ENCODE measurements at regions not wholly inside any gene's neighbourhood (a gene's known extent, or its start where the extent isn't known, plus 50 kb on each side); places are given as distances from the start of the nearest gene placed in this dataset.

GRCh38 chr2:157934684-157935377 is 58.7 kb upstream of the ACVR1 start:
- ATAC-seq (ENCODE audit: low FRiP score) (no peak), DNase-seq (no peak)
- no peaks in the 10 kb centered on the region for H3K27me3 ChIP-seq (ENCODE audit: control insufficient read depth in 1 of 2, insufficient read depth in 2 of 2, low read length in 1 of 2)
- H3K4me1 ChIP-seq (ENCODE audit: control insufficient read depth in 1 of 2, insufficient read depth in 2 of 2, low read length in 2 of 2) = no peaks in the 10 kb centered on the region
- intact Hi-C loops (cut with DNase I) = no loop called here
- H3K36me3 ChIP-seq (ENCODE audit: control insufficient read depth in 1 of 2, insufficient read depth in 2 of 2, low read length in 1 of 2) = no peaks in the 10 kb centered on the region
- H3K27ac ChIP-seq (ENCODE audit: low read depth in 1 of 2, low read length in 2 of 2) = no peak overlapping the region
- 66 to 67% methylated on average over 3 of the region's 3 CpGs for WGBS, 2 donors
- H3K4me3 ChIP-seq (ENCODE audit: low read length in 2 of 2) = no peak overlapping the region
- no peaks in the 10 kb centered on the region for H3K9me3 ChIP-seq (ENCODE audit: control insufficient read depth, low read length)

- no peak for DNase-seq
- no peak overlapping the region for H3K27ac ChIP-seq (ENCODE audit: low read depth in 1 of 2, low read length in 2 of 2)
- H3K27me3 ChIP-seq (ENCODE audit: control insufficient read depth in 1 of 2, insufficient read depth in 2 of 2, low read length in 1 of 2) = no peaks in the 10 kb centered on the region
- H3K36me3 ChIP-seq (ENCODE audit: control insufficient read depth in 1 of 2, insufficient read depth in 2 of 2, low read length in 1 of 2) = no peaks in the 10 kb centered on the region
- WGBS, 2 donors = 25 to 30% methylated on average over 6 of the region's 6 CpGs
- peaks cover 1% of the 10 kb centered on the region for H3K9me3 ChIP-seq (ENCODE audit: control insufficient read depth, low read length)
- intact Hi-C loops (cut with DNase I) = no loop called here
- no peak for ATAC-seq (ENCODE audit: low FRiP score)
- no peaks in the 10 kb centered on the region for H3K4me1 ChIP-seq (ENCODE audit: control insufficient read depth in 1 of 2, insufficient read depth in 2 of 2, low read length in 2 of 2)
- H3K4me3 ChIP-seq (ENCODE audit: low read length in 2 of 2) = no peak overlapping the region
These were observed 57.2 kb upstream of the ACVR1 start for GRCh38 chr2:157933160-157933920.

GRCh38 chr2:157932480-157933159 is 56.5 kb upstream of the ACVR1 start:
- intact Hi-C loops (cut with DNase I) = no loop called here
- Histone ChIP-seq H3K27me3 (ENCODE audit: control insufficient read depth in 1 of 2, insufficient read depth in 2 of 2, low read length in 1 of 2) (no peaks in the 10 kb centered on the region), H3K9me3 (ENCODE audit: control insufficient read depth, low read length) (peaks cover 1% of the 10 kb centered on the region), H3K27ac (ENCODE audit: low read depth in 1 of 2, low read length in 2 of 2) (no peak overlapping the region), H3K36me3 (ENCODE audit: control insufficient read depth in 1 of 2, insufficient read depth in 2 of 2, low read length in 1 of 2) (no peaks in the 10 kb centered on the region), H3K4me1 (ENCODE audit: control insufficient read depth in 1 of 2, insufficient read depth in 2 of 2, low read length in 2 of 2) (no peaks in the 10 kb centered on the region), H3K4me3 (ENCODE audit: low read length in 2 of 2) (no peak overlapping the region)
- WGBS, 2 donors = 21 to 31% methylated on average over 10 of the region's 10 CpGs
- DNase-seq (no peak), ATAC-seq (ENCODE audit: low FRiP score) (no peak)

GRCh38 chr2:157931542-157931941 is 55.4 kb upstream of the ACVR1 start:
- intact Hi-C loops (cut with DNase I) = no loop called here
- Histone ChIP-seq H3K27ac (ENCODE audit: low read depth in 1 of 2, low read length in 2 of 2) (no peak overlapping the region), H3K4me3 (ENCODE audit: low read length in 2 of 2) (no peak overlapping the region), H3K4me1 (ENCODE audit: control insufficient read depth in 1 of 2, insufficient read depth in 2 of 2, low read length in 2 of 2) (no peaks in the 10 kb centered on the region), H3K36me3 (ENCODE audit: control insufficient read depth in 1 of 2, insufficient read depth in 2 of 2, low read length in 1 of 2) (no peaks in the 10 kb centered on the region), H3K27me3 (ENCODE audit: control insufficient read depth in 1 of 2, insufficient read depth in 2 of 2, low read length in 1 of 2) (no peaks in the 10 kb centered on the region), H3K9me3 (ENCODE audit: control insufficient read depth, low read length) (peaks cover 1% of the 10 kb centered on the region)
- no peak for DNase-seq
- WGBS, 2 donors = 29 to 37% methylated on average over 1 of the region's 1 CpG
- ATAC-seq (ENCODE audit: low FRiP score) = no peak

GRCh38 chr2:157930728-157931127 is 54.6 kb upstream of the ACVR1 start:
- no peaks in the 10 kb centered on the region for H3K36me3 ChIP-seq (ENCODE audit: control insufficient read depth in 1 of 2, insufficient read depth in 2 of 2, low read length in 1 of 2)
- H3K27ac ChIP-seq (ENCODE audit: low read depth in 1 of 2, low read length in 2 of 2) = no peak overlapping the region
- no peak overlapping the region for H3K4me3 ChIP-seq (ENCODE audit: low read length in 2 of 2)
- H3K9me3 ChIP-seq (ENCODE audit: control insufficient read depth, low read length) = peaks cover 1% of the 10 kb centered on the region
- DNase-seq = no peak
- H3K27me3 ChIP-seq (ENCODE audit: control insufficient read depth in 1 of 2, insufficient read depth in 2 of 2, low read length in 1 of 2) = no peaks in the 10 kb centered on the region
- WGBS, 2 donors = 67 to 72% methylated on average over 2 of the region's 2 CpGs
- intact Hi-C loops (cut with DNase I) = no loop called here
- no peaks in the 10 kb centered on the region for H3K4me1 ChIP-seq (ENCODE audit: control insufficient read depth in 1 of 2, insufficient read depth in 2 of 2, low read length in 2 of 2)
- no peak for ATAC-seq (ENCODE audit: low FRiP score)

GRCh38 chr2:157929871-157930667 is 53.9 kb upstream of the ACVR1 start:
- intact Hi-C loops (cut with DNase I) = no loop called here
- H3K4me1 ChIP-seq (ENCODE audit: control insufficient read depth in 1 of 2, insufficient read depth in 2 of 2, low read length in 2 of 2) = no peaks in the 10 kb centered on the region
- DNase-seq (no peak), ATAC-seq (ENCODE audit: low FRiP score) (no peak)
- H3K27me3 ChIP-seq (ENCODE audit: control insufficient read depth in 1 of 2, insufficient read depth in 2 of 2, low read length in 1 of 2) = no peaks in the 10 kb centered on the region
- H3K4me3 ChIP-seq (ENCODE audit: low read length in 2 of 2) = no peak overlapping the region
- H3K27ac ChIP-seq (ENCODE audit: low read depth in 1 of 2, low read length in 2 of 2) = no peak overlapping the region
- no peaks in the 10 kb centered on the region for H3K36me3 ChIP-seq (ENCODE audit: control insufficient read depth in 1 of 2, insufficient read depth in 2 of 2, low read length in 1 of 2)
- H3K9me3 ChIP-seq (ENCODE audit: control insufficient read depth, low read length) = peaks cover 1% of the 10 kb centered on the region
- WGBS, 2 donors = 75 to 78% methylated on average over 5 of the region's 5 CpGs

- Histone ChIP-seq H3K36me3 (ENCODE audit: control insufficient read depth in 1 of 2, insufficient read depth in 2 of 2, low read length in 1 of 2) (no peaks in the 10 kb centered on the region), H3K4me1 (ENCODE audit: control insufficient read depth in 1 of 2, insufficient read depth in 2 of 2, low read length in 2 of 2) (no peaks in the 10 kb centered on the region), H3K27ac (ENCODE audit: low read depth in 1 of 2, low read length in 2 of 2) (no peak overlapping the region), H3K9me3 (ENCODE audit: control insufficient read depth, low read length) (peaks cover 1% of the 10 kb centered on the region), H3K4me3 (ENCODE audit: low read length in 2 of 2) (no peak overlapping the region), H3K27me3 (ENCODE audit: control insufficient read depth in 1 of 2, insufficient read depth in 2 of 2, low read length in 1 of 2) (no peaks in the 10 kb centered on the region)
- intact Hi-C loops (cut with DNase I) = no loop called here
- ATAC-seq (ENCODE audit: low FRiP score) (no peak), DNase-seq (no peak)
These were observed 52.2 kb upstream of the ACVR1 start for GRCh38 chr2:157928372-157928771.

- intact Hi-C loops (cut with DNase I) = no loop called here
- no peaks in the 10 kb centered on the region for H3K4me1 ChIP-seq (ENCODE audit: control insufficient read depth in 1 of 2, insufficient read depth in 2 of 2, low read length in 2 of 2)
- H3K9me3 ChIP-seq (ENCODE audit: control insufficient read depth, low read length) = peaks cover 1% of the 10 kb centered on the region
- H3K27me3 ChIP-seq (ENCODE audit: control insufficient read depth in 1 of 2, insufficient read depth in 2 of 2, low read length in 1 of 2) = no peaks in the 10 kb centered on the region
- WGBS, 2 donors = 94 to 96% methylated on average over 2 of the region's 2 CpGs
- DNase-seq = no peak
- H3K27ac ChIP-seq (ENCODE audit: low read depth in 1 of 2, low read length in 2 of 2) = no peak overlapping the region
- no peaks in the 10 kb centered on the region for H3K36me3 ChIP-seq (ENCODE audit: control insufficient read depth in 1 of 2, insufficient read depth in 2 of 2, low read length in 1 of 2)
- H3K4me3 ChIP-seq (ENCODE audit: low read length in 2 of 2) = no peak overlapping the region
- no peak for ATAC-seq (ENCODE audit: low FRiP score)
These were observed 51.0 kb upstream of the ACVR1 start for GRCh38 chr2:157927155-157927554.

All from aorta (tissue), 5 donors.